Osteocyte (in vitro differentiated cells): ENCODE measurements at regions not wholly inside any gene's neighbourhood (a gene's known extent, or its start where the extent isn't known, plus 50 kb on each side); places are given as distances from the start of the nearest gene placed in this dataset.

Experiments
- DNase-seq: peaks from one replicate; pipeline ENCODE4 v3.0.0; 2021; ENCODE audit warnings: mixed read lengths; ENCODE audit not compliant: unreplicated experiment; ENCODE audit errors: extremely low spot score
- H3K27ac Mint-ChIP-seq: one replicate; pipeline ENCODE4 v1.8.0; 2021; ENCODE audit warnings: mild to moderate bottlenecking, mixed read lengths; ENCODE audit not compliant: unreplicated experiment
- H3K27me3 Mint-ChIP-seq: one replicate; pipeline ENCODE4 v1.8.0; 2021; ENCODE audit warnings: mixed read lengths; ENCODE audit not compliant: unreplicated experiment
- H3K36me3 Mint-ChIP-seq: one replicate; pipeline ENCODE4 v1.8.0; 2021; ENCODE audit warnings: mixed read lengths; ENCODE audit not compliant: unreplicated experiment
- H3K4me1 Mint-ChIP-seq: one replicate; pipeline ENCODE4 v1.8.0; 2021; ENCODE audit warnings: mixed read lengths; ENCODE audit not compliant: unreplicated experiment
- H3K4me3 Mint-ChIP-seq: one replicate; pipeline ENCODE4 v1.8.0; 2021; ENCODE audit warnings: mild to moderate bottlenecking, moderate library complexity, mixed read lengths; ENCODE audit not compliant: unreplicated experiment
- H3K9me3 Mint-ChIP-seq: one replicate; pipeline ENCODE4 v1.8.0; 2021; ENCODE audit warnings: mixed read lengths; ENCODE audit not compliant: unreplicated experiment
- CTCF ChIP-seq: fragments of 200-600 bp; sonication (generic); IDR thresholded peaks from 2 replicates; pipeline ENCODE4 v1.5.0; 2021; ENCODE audit warnings: antibody characterized with exemption, mild to moderate bottlenecking, moderate library complexity

- Mint-ChIP-seq H3K27ac (no peak overlapping the region), H3K9me3 (peaks cover 4% of the 10 kb centered on the region), H3K36me3 (no peaks in the 10 kb centered on the region), H3K4me1 (peaks cover 13% of the 10 kb centered on the region), H3K4me3 (no peak overlapping the region), H3K27me3 (no peaks in the 10 kb centered on the region)
- DNase-seq: no peak
- no peak for TF ChIP-seq CTCF
Measured at GRCh38 chr18:67290421-67290820, 226.1 kb downstream of the DSEL start.

DNA sequence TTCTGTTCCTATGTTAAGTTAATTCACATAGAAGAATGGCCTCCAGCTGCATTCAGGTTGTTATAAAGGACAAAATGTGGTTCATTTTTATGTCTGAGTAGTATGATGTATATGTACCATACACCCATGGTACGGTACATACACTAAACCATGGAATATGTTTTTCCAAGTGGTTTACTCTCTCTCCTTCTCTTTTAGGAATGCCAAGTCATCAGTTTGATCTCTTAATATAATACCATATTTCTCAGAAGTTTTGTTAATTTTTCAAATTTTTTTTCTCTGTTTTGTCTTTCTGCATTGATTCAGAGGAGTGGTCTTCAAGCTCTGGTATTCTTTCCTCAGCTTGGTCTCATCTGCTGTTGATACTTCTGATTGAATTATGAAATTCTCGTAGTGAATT lies 230.9 kb downstream of the DSEL start:
- Mint-ChIP-seq H3K9me3 (no peaks in the 10 kb centered on the region), H3K36me3 (no peaks in the 10 kb centered on the region), H3K4me1 (peaks cover 40% of the 10 kb centered on the region), H3K27me3 (no peaks in the 10 kb centered on the region), H3K4me3 (no peak overlapping the region), H3K27ac (no peak overlapping the region)
- DNase-seq: no peak
- no peak for TF ChIP-seq CTCF

GRCh38 chr18:67282796-67283195 lies 233.7 kb downstream of the DSEL start:
- no peaks in the 10 kb centered on the region for H3K27me3 Mint-ChIP-seq
- peaks cover 39% of the 10 kb centered on the region for H3K4me1 Mint-ChIP-seq
- H3K36me3 Mint-ChIP-seq: no peaks in the 10 kb centered on the region
- no peak overlapping the region for H3K4me3 Mint-ChIP-seq
- peak overlapping the region; percentile 87 for H3K27ac Mint-ChIP-seq
- DNase-seq: no peak
- no peak for TF ChIP-seq CTCF
- H3K9me3 Mint-ChIP-seq: no peaks in the 10 kb centered on the region

DNA sequence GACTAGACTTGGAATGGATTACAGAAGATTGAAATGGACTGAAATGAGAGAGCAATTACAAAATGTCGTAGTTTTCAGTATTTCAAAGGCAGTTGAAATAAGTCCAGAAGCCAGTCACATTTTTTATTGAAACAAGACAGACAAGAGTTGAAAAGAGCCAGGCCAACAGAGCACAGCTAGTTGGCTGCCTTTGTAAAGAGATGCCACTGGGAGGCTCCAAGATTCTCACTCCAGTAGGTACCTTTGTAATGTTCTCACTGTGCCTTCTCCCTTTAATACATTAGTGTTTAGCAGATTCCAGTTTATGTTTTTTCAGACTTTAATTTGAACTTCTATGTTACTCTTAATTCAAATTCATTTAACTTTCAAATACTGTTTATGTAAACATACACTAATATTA lies 234.8 kb downstream of the DSEL start:
- TF ChIP-seq CTCF: peak; percentile 24
- Mint-ChIP-seq H3K4me1 (peaks cover 46% of the 10 kb centered on the region), H3K27ac (no peak overlapping the region), H3K9me3 (no peaks in the 10 kb centered on the region), H3K4me3 (no peak overlapping the region), H3K36me3 (no peaks in the 10 kb centered on the region), H3K27me3 (no peaks in the 10 kb centered on the region)
- DNase-seq: no peak

DNA sequence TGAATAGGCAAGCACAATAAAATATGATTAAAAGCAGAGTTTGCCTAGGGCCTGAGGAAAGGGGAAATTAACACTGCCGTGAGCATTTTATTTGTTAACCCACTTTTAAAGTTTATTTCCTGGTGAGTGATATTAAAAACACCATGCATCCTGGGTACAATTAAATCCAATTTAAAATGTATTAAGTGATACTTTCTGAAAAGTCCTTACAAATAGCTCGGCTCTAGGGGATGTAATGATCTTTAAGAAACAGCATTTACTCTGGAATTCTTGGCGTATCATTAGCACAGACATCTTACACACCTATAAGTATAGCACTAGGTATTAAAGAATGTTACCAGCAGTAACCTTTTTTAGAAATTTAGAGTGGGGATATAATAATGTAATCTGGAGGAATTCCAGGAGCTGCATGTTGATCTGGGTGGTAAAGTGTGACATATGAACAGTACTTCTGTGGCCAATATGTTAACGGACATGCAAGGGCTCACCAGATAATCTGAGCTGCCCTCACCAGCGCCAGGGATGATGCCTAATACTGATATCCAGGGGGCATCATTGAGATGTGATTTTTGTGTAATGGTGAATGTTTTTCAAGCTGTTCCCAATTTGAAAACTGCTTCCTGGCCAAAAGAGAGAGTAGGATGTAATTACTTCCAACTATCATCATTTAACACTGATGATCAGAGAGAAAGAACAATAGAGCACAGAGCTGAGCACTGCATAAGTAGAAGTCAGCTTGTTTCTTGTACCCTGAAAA lies 235.9 kb downstream of the DSEL start:
- Mint-ChIP-seq H3K4me3 (no peak overlapping the region), H3K9me3 (no peaks in the 10 kb centered on the region), H3K4me1 (peaks cover 51% of the 10 kb centered on the region), H3K36me3 (no peaks in the 10 kb centered on the region), H3K27ac (no peak overlapping the region), H3K27me3 (no peaks in the 10 kb centered on the region)
- no peak for DNase-seq
- no peak for TF ChIP-seq CTCF
